DOHH2 (cell line): ENCODE measurements at regions not wholly inside any gene's neighbourhood (a gene's known extent, or its start where the extent isn't known, plus 50 kb on each side); places are given as distances from the start of the nearest gene placed in this dataset.

Source experiments
- EZH2phosphoT487 ChIP-seq: fragments of 200-600 bp; sonication (generic); IDR thresholded peaks from 2 replicates; pipeline ENCODE4 v1.6.1; 2017; ENCODE audit warnings: borderline replicate concordance, mild to moderate bottlenecking, antibody characterized with exemption, low read length, moderate library complexity, mixed read lengths
- TF ChIP-seq, protein P1 (sequence below): fragments of 200-600 bp; sonication (generic); IDR thresholded peaks from one replicate; pipeline ENCODE4 v1.5.1; 2014; ENCODE audit warnings: antibody characterized with exemption, mild to moderate bottlenecking, low read depth, low read length; ENCODE audit not compliant: poor library complexity, severe bottlenecking

DNA sequence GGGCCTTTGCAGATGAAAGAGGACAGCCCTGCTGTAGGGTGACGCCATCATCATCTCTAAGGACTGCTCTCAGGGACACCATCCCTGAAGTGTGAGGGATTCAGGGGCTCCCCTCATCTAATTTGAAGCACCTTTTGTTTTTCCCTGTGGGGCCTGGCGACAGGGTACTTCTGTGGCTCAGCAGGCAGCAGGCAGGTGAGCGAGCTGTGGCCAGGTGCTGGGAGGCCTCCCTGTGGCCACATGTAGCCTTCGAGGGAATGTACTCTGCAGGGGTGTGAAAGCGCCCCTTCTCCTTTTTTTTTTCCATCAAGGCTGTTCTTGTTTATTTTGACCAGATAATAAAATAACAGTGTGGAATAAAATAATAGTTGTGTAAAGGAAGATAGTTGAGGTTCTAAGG is 118.2 kb upstream of the DPP6 start:
- TF ChIP-seq, protein P1, sequence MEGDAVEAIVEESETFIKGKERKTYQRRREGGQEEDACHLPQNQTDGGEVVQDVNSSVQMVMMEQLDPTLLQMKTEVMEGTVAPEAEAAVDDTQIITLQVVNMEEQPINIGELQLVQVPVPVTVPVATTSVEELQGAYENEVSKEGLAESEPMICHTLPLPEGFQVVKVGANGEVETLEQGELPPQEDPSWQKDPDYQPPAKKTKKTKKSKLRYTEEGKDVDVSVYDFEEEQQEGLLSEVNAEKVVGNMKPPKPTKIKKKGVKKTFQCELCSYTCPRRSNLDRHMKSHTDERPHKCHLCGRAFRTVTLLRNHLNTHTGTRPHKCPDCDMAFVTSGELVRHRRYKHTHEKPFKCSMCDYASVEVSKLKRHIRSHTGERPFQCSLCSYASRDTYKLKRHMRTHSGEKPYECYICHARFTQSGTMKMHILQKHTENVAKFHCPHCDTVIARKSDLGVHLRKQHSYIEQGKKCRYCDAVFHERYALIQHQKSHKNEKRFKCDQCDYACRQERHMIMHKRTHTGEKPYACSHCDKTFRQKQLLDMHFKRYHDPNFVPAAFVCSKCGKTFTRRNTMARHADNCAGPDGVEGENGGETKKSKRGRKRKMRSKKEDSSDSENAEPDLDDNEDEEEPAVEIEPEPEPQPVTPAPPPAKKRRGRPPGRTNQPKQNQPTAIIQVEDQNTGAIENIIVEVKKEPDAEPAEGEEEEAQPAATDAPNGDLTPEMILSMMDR: no peak
- no peak for TF ChIP-seq EZH2phosphoT487
